ENCODE measurements at regions not wholly inside any gene's neighbourhood (a gene's known extent, or its start where the extent isn't known, plus 50 kb on each side); places are given as distances from the start of the nearest gene placed in this dataset.

GRCh38 chr11:44397586-44398178, 87.7 kb upstream of the ALX4 start:
- no peak for TF ChIP-seq EZH2 (IDR thresholded peaks at IDR 0.05; ENCODE audit: insufficient read depth, poor library complexity, severe bottlenecking)
- no peak for TF ChIP-seq EZH2phosphoT487 (IDR thresholded peaks at IDR 0.05; ENCODE audit: insufficient read depth, low read depth)

Measured in GM23248 (cell line).